ENCODE measurements at regions not wholly inside any gene's neighbourhood (a gene's known extent, or its start where the extent isn't known, plus 50 kb on each side); places are given as distances from the start of the nearest gene placed in this dataset.

DNA sequence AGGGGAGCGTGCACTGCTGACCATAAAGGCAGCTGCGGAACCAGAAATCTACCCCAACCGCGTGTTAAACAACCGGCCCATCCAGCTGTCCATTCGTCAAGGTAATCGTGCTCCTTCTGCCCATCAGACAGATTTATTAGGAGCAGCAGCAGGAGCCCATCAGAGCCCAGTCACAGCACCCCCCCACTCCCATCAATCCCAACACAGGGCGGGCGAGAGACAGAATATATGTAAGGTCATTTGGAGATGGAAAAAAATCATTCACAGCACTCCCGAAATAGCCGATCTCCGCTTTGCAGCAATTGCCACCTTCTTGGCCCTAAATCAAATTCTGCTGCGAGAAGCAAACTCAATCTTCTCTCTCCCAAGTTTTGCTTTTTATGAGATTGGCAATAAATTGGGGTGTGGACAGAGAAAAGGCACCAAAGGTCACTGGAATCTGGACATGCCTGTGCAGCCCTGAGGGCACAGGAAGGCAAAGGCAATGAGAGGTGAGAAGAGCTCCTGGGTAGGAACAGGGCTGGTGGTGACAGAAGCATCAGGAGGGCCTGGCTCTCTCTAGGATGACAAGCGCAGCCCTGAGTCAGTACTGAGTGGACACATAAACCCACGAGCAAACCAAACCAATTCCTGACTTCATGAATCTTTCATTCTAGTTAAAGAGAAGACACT lies 145.0 kb upstream of the ZMIZ1 start:
- no peak overlapping the region for H3K27ac ChIP-seq (ENCODE audit: low read length)
- no peaks in the 10 kb centered on the region for H3K9me2 ChIP-seq (replicated peaks; ENCODE audit: low read length)
- H3K9me3 ChIP-seq (ENCODE audit: low read length), result no peaks in the 10 kb centered on the region
- no peaks in the 10 kb centered on the region for H3K79me2 ChIP-seq (ENCODE audit: low read length)
- no peaks in the 10 kb centered on the region for H3K36me3 ChIP-seq (ENCODE audit: low read depth, low read length)
- peaks cover 11% of the 10 kb centered on the region for H3F3A ChIP-seq (ENCODE audit: low read length, unreplicated experiment)
- ChIA-PET CTCF (interaction anchor here (1.0 kb wide), 1 partner anchor 259 kb away, joined by 4 read pairs; no protein-coding TSS in a partner anchor), POLR2A (ENCODE audit: unreplicated experiment) (interaction anchor here (0.6 kb wide), 1 partner anchor 67 kb away, joined by 3 read pairs; no protein-coding TSS in a partner anchor)
- peak overlapping the region; percentile 21 for H3K4me2 ChIP-seq (ENCODE audit: low read length)
- TF ChIP-seq EZH2 (IDR thresholded peaks at IDR 0.05; ENCODE audit: low read length, unreplicated experiment) (no peak), EZH2phosphoT487 (IDR thresholded peaks at IDR 0.05; ENCODE audit: borderline replicate concordance, low read length) (no peak)
- TF ChIP-seq, protein P1, sequence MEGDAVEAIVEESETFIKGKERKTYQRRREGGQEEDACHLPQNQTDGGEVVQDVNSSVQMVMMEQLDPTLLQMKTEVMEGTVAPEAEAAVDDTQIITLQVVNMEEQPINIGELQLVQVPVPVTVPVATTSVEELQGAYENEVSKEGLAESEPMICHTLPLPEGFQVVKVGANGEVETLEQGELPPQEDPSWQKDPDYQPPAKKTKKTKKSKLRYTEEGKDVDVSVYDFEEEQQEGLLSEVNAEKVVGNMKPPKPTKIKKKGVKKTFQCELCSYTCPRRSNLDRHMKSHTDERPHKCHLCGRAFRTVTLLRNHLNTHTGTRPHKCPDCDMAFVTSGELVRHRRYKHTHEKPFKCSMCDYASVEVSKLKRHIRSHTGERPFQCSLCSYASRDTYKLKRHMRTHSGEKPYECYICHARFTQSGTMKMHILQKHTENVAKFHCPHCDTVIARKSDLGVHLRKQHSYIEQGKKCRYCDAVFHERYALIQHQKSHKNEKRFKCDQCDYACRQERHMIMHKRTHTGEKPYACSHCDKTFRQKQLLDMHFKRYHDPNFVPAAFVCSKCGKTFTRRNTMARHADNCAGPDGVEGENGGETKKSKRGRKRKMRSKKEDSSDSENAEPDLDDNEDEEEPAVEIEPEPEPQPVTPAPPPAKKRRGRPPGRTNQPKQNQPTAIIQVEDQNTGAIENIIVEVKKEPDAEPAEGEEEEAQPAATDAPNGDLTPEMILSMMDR (conservative IDR thresholded peaks at IDR 0.05; ENCODE audit: low read depth, low read length), result no peak
- intact Hi-C loops (cut with micrococcal nuclease), result loop anchor here (2.0 kb wide), 1 partner anchor 51 kb away; no protein-coding TSS in a partner anchor
- no peaks in the 10 kb centered on the region for H4K20me1 ChIP-seq (ENCODE audit: low read length)
- H3K9ac ChIP-seq (ENCODE audit: low read length), result no peak overlapping the region
- no peaks in the 10 kb centered on the region for H3K27me3 ChIP-seq (ENCODE audit: low read length)
- H2AFZ ChIP-seq (ENCODE audit: low read length), result peak overlapping the region; percentile 0
- peaks cover 51% of the 10 kb centered on the region for H3K4me1 ChIP-seq (ENCODE audit: insufficient read depth, low read length)
- DNase-seq (peak; percentile 78), ATAC-seq (peak; percentile 44)
- BruUV-seq (replicated peaks), result no TSS peak
- H3K4me3 ChIP-seq (ENCODE audit: low read length), result no peak overlapping the region

DNA sequence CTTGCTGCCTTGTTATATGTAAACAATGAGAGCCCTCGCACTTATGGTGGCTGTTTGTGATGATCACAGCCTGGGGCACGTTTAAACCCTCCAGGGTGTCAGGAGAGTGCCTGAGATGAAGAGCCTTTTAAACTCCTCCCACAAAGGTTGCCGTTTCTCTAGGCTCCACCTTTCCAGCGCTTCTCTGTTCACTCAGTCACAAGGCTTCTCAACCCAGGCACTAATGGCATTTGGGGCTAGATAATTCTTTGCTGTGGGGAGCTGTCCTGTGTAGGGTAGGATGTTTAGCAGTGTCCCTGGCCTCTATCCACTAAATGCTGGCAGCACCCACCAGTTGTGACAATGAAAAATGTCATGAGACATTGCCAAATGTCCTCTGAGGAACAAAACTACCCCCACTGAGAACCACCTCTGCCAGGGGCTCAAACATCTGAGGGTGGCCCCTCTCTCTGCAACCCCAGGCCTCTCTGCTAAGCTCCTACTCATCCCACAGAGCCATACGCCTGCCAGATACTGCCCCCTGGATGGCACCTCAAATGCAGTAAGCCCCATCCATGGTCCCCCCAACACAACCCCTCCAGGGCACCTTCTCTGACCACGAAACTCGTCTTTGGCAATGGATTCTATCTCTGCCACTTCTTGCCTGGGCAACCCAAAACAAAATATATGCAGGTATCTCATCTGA lies 144.3 kb upstream of the ZMIZ1 start:
- no peaks in the 10 kb centered on the region for H3K9me2 ChIP-seq (replicated peaks; ENCODE audit: low read length)
- peaks cover 11% of the 10 kb centered on the region for H3F3A ChIP-seq (ENCODE audit: low read length, unreplicated experiment)
- no peaks in the 10 kb centered on the region for H3K36me3 ChIP-seq (ENCODE audit: low read depth, low read length)
- H2AFZ ChIP-seq (ENCODE audit: low read length), result peak overlapping the region; percentile 0
- H3K4me2 ChIP-seq (ENCODE audit: low read length), result peak overlapping the region; percentile 21
- no peaks in the 10 kb centered on the region for H3K9me3 ChIP-seq (ENCODE audit: low read length)
- ChIA-PET POLR2A (ENCODE audit: unreplicated experiment) (no interaction called here), CTCF (interaction anchor here (1.0 kb wide), 1 partner anchor 260 kb away, joined by 4 read pairs; no protein-coding TSS in a partner anchor)
- no peaks in the 10 kb centered on the region for H4K20me1 ChIP-seq (ENCODE audit: low read length)
- no peak overlapping the region for H3K27ac ChIP-seq (ENCODE audit: low read length)
- intact Hi-C loops (cut with micrococcal nuclease), result loop anchor here (2.0 kb wide), 1 partner anchor 50 kb away; no protein-coding TSS in a partner anchor
- TF ChIP-seq EZH2phosphoT487 (IDR thresholded peaks at IDR 0.05; ENCODE audit: borderline replicate concordance, low read length) (no peak), EZH2 (IDR thresholded peaks at IDR 0.05; ENCODE audit: low read length, unreplicated experiment) (no peak)
- TF ChIP-seq, protein P1 (conservative IDR thresholded peaks at IDR 0.05; ENCODE audit: low read depth, low read length), result no peak; the same call in 1 of the 2 replicates
- peaks cover 51% of the 10 kb centered on the region for H3K4me1 ChIP-seq (ENCODE audit: insufficient read depth, low read length)
- no TSS peak for BruUV-seq (replicated peaks)
- no peak for ATAC-seq
- no peaks in the 10 kb centered on the region for H3K27me3 ChIP-seq (ENCODE audit: low read length)
- no peak for DNase-seq
- H3K79me2 ChIP-seq (ENCODE audit: low read length), result no peaks in the 10 kb centered on the region
- no peak overlapping the region for H3K4me3 ChIP-seq (ENCODE audit: low read length)
- H3K9ac ChIP-seq (ENCODE audit: low read length), result no peak overlapping the region

All from PC-3 (cell line).